Gastroesophageal sphincter (tissue), 4 donors: ENCODE measurements at regions not wholly inside any gene's neighbourhood (a gene's known extent, or its start where the extent isn't known, plus 50 kb on each side); places are given as distances from the start of the nearest gene placed in this dataset.

Experiments used
- ATAC-seq: fragments of 150-250 bp; one replicate; pipeline ENCODE4 v1.9.1; 2016; ENCODE audit warnings: mild to moderate bottlenecking, moderate library complexity
- H3K27ac ChIP-seq, 4 donors: fragments of 200-600 bp; sonication (generic) in 3 of 4; 1 replicate in 3 of 4; 2 replicates in 1 of 4; pipeline ENCODE4 v1.5.1; 2016 to 2019
- H3K27me3 ChIP-seq: fragments of 200-600 bp; sonication (generic); one replicate; pipeline ENCODE4 v1.5.1; 2019
- H3K36me3 ChIP-seq, 2 donors: fragments of 200-600 bp; sonication (generic); one replicate each; pipeline ENCODE4 v1.5.1; 2019; ENCODE audit warnings: control low read depth in 1 of 2
- H3K4me1 ChIP-seq, 3 donors: fragments of 200-600 bp; sonication (generic); 1 replicate in 2 of 3; 2 replicates in 1 of 3; pipeline ENCODE4 v1.5.1; 2016 to 2019; ENCODE audit warnings: control low read depth in 2 of 3
- H3K4me3 ChIP-seq, 2 donors: fragments of 200-600 bp; sonication (generic); one replicate each; pipeline ENCODE4 v1.5.1; 2019; ENCODE audit warnings: mild to moderate bottlenecking in 1 of 2, moderate library complexity in 1 of 2
- H3K9me3 ChIP-seq, 3 donors: fragments of 200-600 bp; sonication (generic); one replicate each; pipeline ENCODE4 v1.5.1; 2017 to 2019; ENCODE audit warnings: control low read depth in 2 of 3
- EP300 ChIP-seq: sonication (generic); formaldehyde crosslinking; IDR thresholded peaks from one replicate; pipeline ENCODE4 v1.6.1; 2017; ENCODE audit warnings: antibody characterized with exemption, mild to moderate bottlenecking
- POLR2A ChIP-seq, 2 donors: fragments of 450-650 bp; IDR thresholded peaks; one replicate each; pipeline ENCODE4 v1.6.1; 2017; ENCODE audit warnings: antibody characterized with exemption in 2 of 2, mild to moderate bottlenecking in 2 of 2, moderate library complexity in 1 of 2
- POLR2AphosphoS5 ChIP-seq: sonication (generic); formaldehyde crosslinking; IDR thresholded peaks from one replicate; pipeline ENCODE4 v1.6.1; 2017; ENCODE audit warnings: antibody characterized with exemption
- WGBS, 2 donors: methylation state at CpG; one replicate each; pipeline ENCODE4 v1.1.5; 2018; ENCODE audit warnings: low coverage in 1 of 2; 5-methylcytosine and 5-hydroxymethylcytosine counted together
- TF ChIP-seq, protein P1 (sequence below), 4 experiments: fragments of 200-600 bp in 2 of 4; fragments of 450-650 bp in 2 of 4; sonication (generic) in 1 of 4; IDR thresholded peaks; one replicate each; pipeline ENCODE4 v1.5.1; 2017 to 2019; ENCODE audit warnings: antibody characterized with exemption in 4 of 4, mild to moderate bottlenecking in 2 of 4, moderate library complexity in 2 of 4

DNA sequence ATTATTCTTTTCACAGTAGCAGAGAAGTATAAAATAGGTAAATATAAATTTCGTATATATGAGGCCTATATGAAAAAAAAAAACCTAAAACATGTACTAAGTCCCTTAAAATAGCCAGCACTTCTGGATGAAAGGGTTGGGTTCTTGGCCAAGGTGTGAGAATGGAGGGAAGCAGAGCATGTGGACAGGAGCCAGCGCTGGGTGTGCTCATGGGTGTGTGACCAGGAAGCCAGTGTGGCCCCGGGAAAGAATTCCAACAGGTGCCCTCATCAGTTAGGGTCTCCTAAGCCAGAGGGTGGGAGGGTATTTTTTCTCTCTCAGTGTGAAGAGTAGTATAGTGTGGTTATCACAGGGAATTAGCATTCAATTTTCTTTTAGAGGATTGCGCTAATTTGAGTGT is 401.9 kb upstream of the IGFBP3 start:
- no peak for ATAC-seq
- no peak overlapping the region for H3K4me3 ChIP-seq
- 78 to 100% methylated on average over 2 to 4 of the region's 4 CpGs for WGBS, 2 donors
- TF ChIP-seq POLR2A (IDR thresholded peaks at IDR 0.05) (no peak), POLR2AphosphoS5 (no peak), EP300 (no peak)
- TF ChIP-seq, protein P1, sequence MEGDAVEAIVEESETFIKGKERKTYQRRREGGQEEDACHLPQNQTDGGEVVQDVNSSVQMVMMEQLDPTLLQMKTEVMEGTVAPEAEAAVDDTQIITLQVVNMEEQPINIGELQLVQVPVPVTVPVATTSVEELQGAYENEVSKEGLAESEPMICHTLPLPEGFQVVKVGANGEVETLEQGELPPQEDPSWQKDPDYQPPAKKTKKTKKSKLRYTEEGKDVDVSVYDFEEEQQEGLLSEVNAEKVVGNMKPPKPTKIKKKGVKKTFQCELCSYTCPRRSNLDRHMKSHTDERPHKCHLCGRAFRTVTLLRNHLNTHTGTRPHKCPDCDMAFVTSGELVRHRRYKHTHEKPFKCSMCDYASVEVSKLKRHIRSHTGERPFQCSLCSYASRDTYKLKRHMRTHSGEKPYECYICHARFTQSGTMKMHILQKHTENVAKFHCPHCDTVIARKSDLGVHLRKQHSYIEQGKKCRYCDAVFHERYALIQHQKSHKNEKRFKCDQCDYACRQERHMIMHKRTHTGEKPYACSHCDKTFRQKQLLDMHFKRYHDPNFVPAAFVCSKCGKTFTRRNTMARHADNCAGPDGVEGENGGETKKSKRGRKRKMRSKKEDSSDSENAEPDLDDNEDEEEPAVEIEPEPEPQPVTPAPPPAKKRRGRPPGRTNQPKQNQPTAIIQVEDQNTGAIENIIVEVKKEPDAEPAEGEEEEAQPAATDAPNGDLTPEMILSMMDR (IDR thresholded peaks at IDR 0.05), result no peak
- no peaks in the 10 kb centered on the region for H3K27me3 ChIP-seq
- H3K4me1 ChIP-seq, result no peaks in the 10 kb centered on the region
- H3K36me3 ChIP-seq, result no peaks in the 10 kb centered on the region
- H3K9me3 ChIP-seq, result no peaks in the 10 kb centered on the region
- H3K27ac ChIP-seq, result no peak overlapping the region

DNA sequence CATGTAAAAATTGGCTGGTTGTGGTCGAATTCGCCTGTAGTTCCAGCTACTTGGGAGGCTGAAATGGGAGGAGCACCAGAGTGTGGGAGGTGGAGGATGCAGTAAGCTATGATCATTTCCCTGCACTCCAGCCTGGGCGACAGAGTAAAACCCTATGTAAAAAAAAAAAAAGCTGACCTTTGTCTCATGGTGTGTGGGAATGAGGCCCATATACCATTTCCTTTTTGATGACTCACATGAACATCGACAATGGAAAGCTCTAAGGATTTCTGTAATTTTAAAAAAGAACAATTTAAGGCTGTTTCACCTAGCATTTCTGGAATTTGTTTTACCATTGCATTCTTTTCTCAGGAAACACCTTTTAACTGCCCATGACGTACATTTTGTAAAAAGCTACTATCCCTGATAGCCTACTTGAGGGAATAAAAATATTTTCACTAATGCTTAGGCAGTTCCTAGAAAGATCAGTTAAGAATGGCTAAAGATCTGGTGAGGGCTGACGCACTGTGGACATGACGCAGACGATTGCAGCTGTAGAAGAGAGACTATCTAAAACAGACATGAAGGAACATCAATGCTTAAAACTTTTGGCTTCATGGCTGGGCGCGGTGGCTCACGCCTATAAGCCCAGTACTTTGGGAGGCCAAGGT is 400.6 kb upstream of the IGFBP3 start:
- H3K4me3 ChIP-seq, result no peak overlapping the region
- TF ChIP-seq POLR2A (IDR thresholded peaks at IDR 0.05), result no peak
- TF ChIP-seq, protein P1 (IDR thresholded peaks at IDR 0.05), result no peak
- no peak for TF ChIP-seq EP300
- no peaks in the 10 kb centered on the region for H3K36me3 ChIP-seq
- no peaks in the 10 kb centered on the region for H3K27me3 ChIP-seq
- ATAC-seq, result no peak
- WGBS, 2 donors, result 79 to 81% methylated on average over 5 to 10 of the region's 11 CpGs
- H3K9me3 ChIP-seq, result no peaks in the 10 kb centered on the region
- H3K27ac ChIP-seq, result no peak overlapping the region
- no peaks in the 10 kb centered on the region for H3K4me1 ChIP-seq

DNA sequence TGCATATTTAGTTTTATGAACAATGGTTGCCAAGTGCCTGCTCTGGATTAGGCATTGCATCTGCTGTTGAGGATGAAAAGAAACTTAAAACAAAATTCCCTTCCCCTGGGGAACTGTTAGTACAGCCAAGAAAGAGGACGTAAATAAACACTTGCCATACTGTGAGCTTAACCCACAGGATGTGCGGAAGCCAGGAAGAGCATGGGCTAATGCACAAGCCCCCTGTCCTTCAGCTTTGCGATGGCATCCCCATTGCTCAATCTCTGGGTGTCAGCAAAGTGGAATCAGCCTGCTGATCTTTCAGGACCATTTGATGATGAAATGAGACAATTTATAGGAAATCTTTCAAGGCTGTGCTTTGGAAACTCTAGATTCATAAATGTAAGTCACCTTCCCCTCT is 399.9 kb upstream of the IGFBP3 start:
- no peak overlapping the region for H3K27ac ChIP-seq
- H3K9me3 ChIP-seq, result no peaks in the 10 kb centered on the region
- no peaks in the 10 kb centered on the region for H3K4me1 ChIP-seq
- H3K4me3 ChIP-seq, result no peak overlapping the region
- no peaks in the 10 kb centered on the region for H3K36me3 ChIP-seq
- no peak for ATAC-seq
- TF ChIP-seq EP300, result no peak
- TF ChIP-seq, protein P1 (IDR thresholded peaks at IDR 0.05), result no peak
- TF ChIP-seq POLR2AphosphoS5, result no peak
- TF ChIP-seq POLR2A (IDR thresholded peaks at IDR 0.05), result no peak
- 68 to 69% methylated on average over 3 of the region's 3 CpGs for WGBS, 2 donors
- H3K27me3 ChIP-seq, result no peaks in the 10 kb centered on the region

DNA sequence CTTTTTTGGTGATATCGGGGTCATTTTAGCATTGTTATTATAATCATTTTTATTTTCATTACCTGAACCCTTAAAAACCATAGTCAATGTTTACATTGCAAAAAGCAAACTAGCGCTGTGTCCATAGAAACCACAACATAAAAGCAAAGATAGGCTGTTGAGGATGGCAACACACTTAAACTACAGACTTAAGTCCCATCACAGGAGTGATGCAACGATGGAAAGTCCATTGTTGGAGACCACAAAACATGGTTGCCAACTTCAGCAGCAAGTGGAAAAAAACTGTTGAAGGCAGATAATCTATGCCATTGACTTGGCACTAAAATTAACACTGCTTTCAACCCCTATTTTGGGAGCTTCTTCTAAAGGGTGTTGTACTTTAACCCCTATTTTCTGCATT is 398.8 kb upstream of the IGFBP3 start:
- TF ChIP-seq POLR2AphosphoS5 (no peak), EP300 (no peak), POLR2A (IDR thresholded peaks at IDR 0.05) (no peak)
- TF ChIP-seq, protein P1 (IDR thresholded peaks at IDR 0.05), result no peak
- no peak for ATAC-seq
- no peaks in the 10 kb centered on the region for H3K9me3 ChIP-seq

DNA sequence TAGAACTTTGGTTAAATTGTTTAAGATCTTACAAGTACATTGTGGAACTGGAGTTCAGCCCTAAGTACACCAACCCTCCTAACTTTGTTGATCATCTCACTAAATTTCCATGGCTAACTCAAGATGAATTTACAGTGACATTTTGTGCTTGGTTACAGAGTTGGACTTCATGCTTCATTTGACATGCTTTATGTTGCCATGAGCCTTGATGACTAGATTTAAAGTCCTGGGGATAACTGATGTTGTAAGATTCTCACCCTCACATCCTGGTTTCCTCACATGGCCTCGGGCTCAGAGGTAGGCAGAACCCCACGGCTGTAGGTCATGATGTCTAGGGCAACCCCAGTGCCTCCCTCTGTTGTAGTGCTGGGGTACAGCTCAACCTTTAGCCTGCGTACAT is 397.2 kb upstream of the IGFBP3 start:
- H3K4me3 ChIP-seq, result no peak overlapping the region
- no peaks in the 10 kb centered on the region for H3K27me3 ChIP-seq
- TF ChIP-seq, protein P1 (IDR thresholded peaks at IDR 0.05), result no peak
- TF ChIP-seq POLR2A (IDR thresholded peaks at IDR 0.05), result no peak
- H3K36me3 ChIP-seq, result no peaks in the 10 kb centered on the region
- H3K9me3 ChIP-seq, result no peaks in the 10 kb centered on the region
- no peak for ATAC-seq
- no peaks in the 10 kb centered on the region for H3K4me1 ChIP-seq
- H3K27ac ChIP-seq, result no peak overlapping the region
- WGBS, 2 donors, result 83 to 100% methylated on average over 1 of the region's 3 CpGs

More for the DNA sequence above, 398.8 kb upstream of the IGFBP3 start:
- 85 to 88% methylated on average over 3 of the region's 3 CpGs for WGBS, 2 donors
- Histone ChIP-seq H3K4me1 (no peaks in the 10 kb centered on the region), H3K36me3 (no peaks in the 10 kb centered on the region), H3K4me3 (no peak overlapping the region), H3K27ac (no peak overlapping the region), H3K27me3 (no peaks in the 10 kb centered on the region)
